SK-N-SH treated with all-trans-retinoic acid at 6 μM for 48 hours (cell line): ENCODE measurements at regions not wholly inside any gene's neighbourhood (a gene's known extent, or its start where the extent isn't known, plus 50 kb on each side); places are given as distances from the start of the nearest gene placed in this dataset.

Experiments used
- CREB5 ChIP-seq: fragments of 250-450 bp; sonication (Bioruptor Pico); IDR thresholded peaks from 2 replicates; pipeline ENCODE4 v1.5.1; 2020; ENCODE audit warnings: low read depth, mild to moderate bottlenecking, moderate library complexity
- CSDC2 ChIP-seq: fragments of 250-450 bp; sonication (Bioruptor Pico); IDR thresholded peaks from 2 replicates; pipeline ENCODE4 v1.5.0; 2020; ENCODE audit warnings: mild to moderate bottlenecking, moderate library complexity
- PATZ1 ChIP-seq: fragments of 250-450 bp; sonication (Bioruptor Pico); IDR thresholded peaks from 2 replicates; pipeline ENCODE4 v1.8.0; 2020; ENCODE audit warnings: mild to moderate bottlenecking, moderate library complexity, borderline replicate concordance
- RARB ChIP-seq: fragments of 250-450 bp; sonication (Bioruptor Pico); IDR thresholded peaks from 2 replicates; pipeline ENCODE4 v1.8.0; 2021; ENCODE audit warnings: mild to moderate bottlenecking, moderate library complexity
- ZFP3 ChIP-seq: fragments of 250-450 bp; sonication (Bioruptor Pico); IDR thresholded peaks from 2 replicates; pipeline ENCODE4 v1.5.0; 2020; ENCODE audit warnings: mild to moderate bottlenecking, moderate library complexity
- ZFP30 ChIP-seq: fragments of 450-650 bp; formaldehyde crosslinking; IDR thresholded peaks from 2 replicates; pipeline ENCODE4 v1.5.0; 2022; ENCODE audit warnings: mild to moderate bottlenecking, moderate library complexity

- TF ChIP-seq PATZ1: no peak
- TF ChIP-seq ZFP30 (CRISPR knock-in tag): no peak
- no peak for TF ChIP-seq CREB5 (CRISPR knock-in tag)
- TF ChIP-seq RARB (CRISPR knock-in tag): no peak
- no peak for TF ChIP-seq ZFP3
- TF ChIP-seq CSDC2 (CRISPR knock-in tag): no peak
These were observed 123.8 kb downstream of the LUZP4 start for GRCh38 chrX:115413246-115413878.
